Lower leg skin (tissue), 4 donors: ENCODE measurements at regions not wholly inside any gene's neighbourhood (a gene's known extent, or its start where the extent isn't known, plus 50 kb on each side); places are given as distances from the start of the nearest gene placed in this dataset.

Source experiments
- DNase-seq, 2 donors: peaks; one replicate each; pipeline ENCODE4 v3.0.0-alpha.2; 2019; ENCODE audit warnings: low spot score in 2 of 2
- H3K4me3 ChIP-seq: fragments of 200-600 bp; sonication (generic); 2 replicates; pipeline ENCODE4 v1.5.1; 2017; ENCODE audit warnings: mild to moderate bottlenecking, low read depth; ENCODE audit not compliant: poor library complexity, severe bottlenecking
- CTCF ChIP-seq, 3 donors: fragments of 450-650 bp; IDR thresholded peaks; one replicate each; pipeline ENCODE4 v1.5.1; 2016; ENCODE audit warnings: antibody characterized with exemption in 3 of 3, mild to moderate bottlenecking in 3 of 3, moderate library complexity in 2 of 3
- POLR2A ChIP-seq, 2 donors: fragments of 450-650 bp; IDR thresholded peaks; one replicate each; pipeline ENCODE4 v1.6.1; 2016 to 2017; ENCODE audit warnings: antibody characterized with exemption in 2 of 2, mild to moderate bottlenecking in 1 of 2, moderate library complexity in 1 of 2
- WGBS, 2 donors: methylation state at CpG; one replicate each; pipeline ENCODE4 v1.1.5; 2018; 5-methylcytosine and 5-hydroxymethylcytosine counted together
- intact Hi-C: fragments of 100-400 bp; cut with DNase I; formaldehyde crosslinking; loops from one replicate; pipeline ENCODE4 v1.15.0; 2023; ENCODE audit warnings: low total_unique reads

- DNase-seq = peak in 1 of 2 donors; percentile 34
- WGBS, 2 donors = 78 to 80% methylated on average over 11 of the region's 11 CpGs
- no peak overlapping the region for H3K4me3 ChIP-seq
- intact Hi-C loops = no loop called here
- no peak for TF ChIP-seq CTCF (IDR thresholded peaks at IDR 0.05)
- no peak for TF ChIP-seq POLR2A (IDR thresholded peaks at IDR 0.05)
Observed at GRCh38 chr22:49310354-49310753, 517.3 kb downstream of the BRD1 start.

GRCh38 chr22:49308300-49308699, 519.4 kb downstream of the BRD1 start:
- WGBS, 2 donors = 84 to 87% methylated on average over 11 of the region's 11 CpGs

GRCh38 chr22:49307870-49308269, 519.8 kb downstream of the BRD1 start:
- DNase-seq = peak in 1 of 2 donors; percentile 82
- TF ChIP-seq POLR2A (IDR thresholded peaks at IDR 0.05) = no peak
- no peak for TF ChIP-seq CTCF (IDR thresholded peaks at IDR 0.05)
- 77 to 86% methylated on average over 16 of the region's 16 CpGs for WGBS, 2 donors
- intact Hi-C loops = loop anchor here (10.0 kb wide), 1 partner anchor 603 kb away; no protein-coding TSS in a partner anchor
- no peak overlapping the region for H3K4me3 ChIP-seq

More at GRCh38 chr22:49308300-49308699, 519.4 kb downstream of the BRD1 start:
- TF ChIP-seq POLR2A (IDR thresholded peaks at IDR 0.05) = no peak
- no peak for TF ChIP-seq CTCF (IDR thresholded peaks at IDR 0.05)
- DNase-seq = peak in 1 of 2 donors; percentile 29
- intact Hi-C loops = loop anchor here (10.0 kb wide), 1 partner anchor 603 kb away; no protein-coding TSS in a partner anchor
- H3K4me3 ChIP-seq = no peak overlapping the region

- DNase-seq = peak in 1 of 2 donors; percentile 56
- intact Hi-C loops = loop anchor here (10.0 kb wide), 1 partner anchor 603 kb away; no protein-coding TSS in a partner anchor
- no peak overlapping the region for H3K4me3 ChIP-seq
- 27 to 51% methylated on average over 2 of the region's 2 CpGs for WGBS, 2 donors
- TF ChIP-seq POLR2A (IDR thresholded peaks at IDR 0.05) (no peak), CTCF (IDR thresholded peaks at IDR 0.05) (no peak)
Observed at GRCh38 chr22:49307481-49307830, 520.2 kb downstream of the BRD1 start.

GRCh38 chr22:49306632-49307480, 520.8 kb downstream of the BRD1 start:
- H3K4me3 ChIP-seq = no peak overlapping the region
- TF ChIP-seq POLR2A (IDR thresholded peaks at IDR 0.05) (no peak), CTCF (IDR thresholded peaks at IDR 0.05) (no peak)
- DNase-seq = peak in 1 of 2 donors; percentile 60
- intact Hi-C loops = loop anchor here (10.0 kb wide), 1 partner anchor 602 kb away; no protein-coding TSS in a partner anchor
- WGBS, 2 donors = 70 to 75% methylated on average over 28 to 31 of the region's 31 CpGs
